ENCODE measurements at regions not wholly inside any gene's neighbourhood (a gene's known extent, or its start where the extent isn't known, plus 50 kb on each side); places are given as distances from the start of the nearest gene placed in this dataset.
"Not testable (repeated sequence)": the region's sequence is repeated elsewhere in the genome, so short reads cannot be mapped to it uniquely, and the experiment has no call there.

DNA sequence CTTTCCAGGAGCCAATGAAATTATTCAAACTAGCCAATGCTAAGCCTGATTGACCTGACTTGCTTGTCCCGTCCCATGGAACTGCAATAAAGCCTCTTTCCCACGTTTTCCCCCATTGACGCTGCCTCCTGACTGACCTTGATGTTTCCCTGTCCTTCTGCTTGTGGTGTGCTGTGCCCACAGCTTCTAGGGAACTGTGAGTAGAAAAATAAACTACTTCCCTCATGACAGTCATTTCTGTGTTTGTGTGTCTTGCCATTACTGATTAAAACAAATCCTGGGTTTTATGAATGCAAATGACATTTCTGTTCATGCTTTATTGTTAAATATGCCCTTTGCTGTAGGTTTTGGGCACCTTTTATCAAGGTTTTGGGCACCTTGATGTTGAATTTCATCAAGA lies 91.3 kb upstream of the ABI1 start:
- DNase-seq = no peak

DNA sequence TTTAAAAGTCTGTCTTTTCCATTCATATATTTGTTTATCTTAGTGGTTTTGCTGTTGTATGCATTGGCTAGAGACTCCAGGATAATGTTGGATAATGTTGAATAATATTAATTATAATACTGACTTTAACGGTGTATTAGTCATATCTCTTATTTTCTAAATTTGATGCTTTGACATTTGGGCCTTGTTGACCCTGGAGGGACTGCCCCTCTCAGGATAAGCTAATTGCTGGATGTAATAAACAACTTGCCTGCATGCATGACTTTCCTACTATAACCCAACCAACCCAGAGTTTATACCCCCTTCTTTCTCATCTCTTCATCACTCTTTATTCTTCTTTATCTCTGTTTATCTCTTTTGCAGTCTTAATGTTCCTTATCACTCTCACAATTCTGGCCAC lies 90.9 kb upstream of the ABI1 start:
- no peak for DNase-seq

DNA sequence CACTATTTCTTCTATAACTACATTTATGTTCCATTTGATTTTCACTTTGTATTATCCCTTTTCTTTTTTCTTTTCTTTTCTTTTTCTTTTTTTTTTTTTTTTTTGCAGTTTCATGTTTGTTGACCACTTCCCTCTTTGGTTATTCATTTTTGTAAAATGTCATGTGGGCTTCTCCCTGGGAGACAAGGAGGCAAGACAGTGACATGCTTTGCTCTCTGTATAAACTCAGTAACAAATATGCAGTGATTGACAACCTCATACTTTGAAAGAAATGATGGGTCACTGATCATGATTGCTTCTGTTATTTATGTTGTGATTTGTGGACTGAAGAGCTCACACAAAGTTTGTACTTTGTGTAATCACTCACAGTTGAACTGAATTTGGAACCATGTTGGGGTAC lies 90.2 kb upstream of the ABI1 start:
- DNase-seq = no peak

DNA sequence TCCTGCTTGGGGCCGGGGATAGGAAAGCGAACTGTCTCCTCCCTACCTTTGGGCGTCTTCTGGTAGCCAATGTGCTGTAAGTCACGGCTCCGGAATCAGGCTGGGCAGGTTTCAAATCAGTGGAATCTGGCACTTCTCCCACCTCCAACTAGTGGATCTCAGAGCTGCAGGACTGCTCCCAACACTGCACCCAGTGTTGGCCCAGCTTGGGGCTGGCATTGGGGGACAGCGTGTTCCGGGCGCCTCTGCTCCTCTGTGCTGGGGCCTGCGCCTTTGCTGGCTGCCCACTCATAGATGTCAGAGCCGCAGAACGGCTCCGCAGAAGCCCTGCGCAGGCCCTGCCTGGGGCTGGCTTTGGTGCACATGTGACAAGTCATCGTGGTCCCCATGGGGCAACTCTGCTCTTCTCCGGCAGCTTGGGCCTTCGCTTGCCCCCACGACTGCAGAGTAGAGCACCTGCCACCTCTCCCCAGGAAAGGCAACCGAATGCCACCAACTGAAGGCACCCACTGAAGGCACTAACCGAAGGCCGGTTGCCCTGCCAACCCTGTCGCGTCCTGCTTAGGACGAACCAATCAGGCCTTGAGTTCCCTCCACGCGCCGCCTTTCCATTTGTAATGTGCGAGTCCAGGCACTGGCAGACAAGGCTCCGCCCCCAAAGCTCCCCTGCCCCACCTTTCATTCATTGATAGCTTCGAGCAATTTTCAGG lies 85.5 kb upstream of the ABI1 start:
- peak; percentile 73 for DNase-seq

DNA sequence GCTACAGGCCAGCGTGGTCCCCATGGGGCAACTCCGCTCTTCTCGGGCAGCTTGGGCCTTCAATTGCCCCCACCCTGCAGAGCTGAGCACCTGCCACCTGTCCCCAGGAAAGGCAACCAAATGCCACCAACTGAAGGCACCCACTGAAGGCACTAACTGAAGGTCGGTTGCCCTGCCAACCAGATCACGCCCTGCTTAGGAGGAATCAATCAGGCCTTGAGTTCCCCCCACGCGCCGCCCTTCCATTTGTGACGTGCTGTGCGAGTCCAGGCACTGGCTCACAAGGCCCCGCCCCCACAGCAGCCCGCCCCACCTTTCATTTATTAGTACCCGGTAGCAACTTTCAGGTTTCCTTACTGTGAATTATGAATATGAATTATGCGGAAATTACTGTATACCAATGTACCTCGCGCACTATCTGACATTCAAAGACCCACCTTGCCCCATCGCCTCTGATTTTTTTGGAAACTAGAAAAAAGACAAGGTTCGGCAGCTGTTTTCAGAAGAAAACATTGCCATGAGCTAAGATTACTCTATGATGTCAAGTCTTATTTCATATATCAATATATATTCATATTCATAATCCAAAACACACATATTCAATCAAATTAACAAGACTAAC lies 83.6 kb upstream of the ABI1 start:
- DNase-seq = no peak

- no peak for DNase-seq
Observed at GRCh38 chr10:26939962-26940354, 79.2 kb upstream of the ABI1 start.

DNA sequence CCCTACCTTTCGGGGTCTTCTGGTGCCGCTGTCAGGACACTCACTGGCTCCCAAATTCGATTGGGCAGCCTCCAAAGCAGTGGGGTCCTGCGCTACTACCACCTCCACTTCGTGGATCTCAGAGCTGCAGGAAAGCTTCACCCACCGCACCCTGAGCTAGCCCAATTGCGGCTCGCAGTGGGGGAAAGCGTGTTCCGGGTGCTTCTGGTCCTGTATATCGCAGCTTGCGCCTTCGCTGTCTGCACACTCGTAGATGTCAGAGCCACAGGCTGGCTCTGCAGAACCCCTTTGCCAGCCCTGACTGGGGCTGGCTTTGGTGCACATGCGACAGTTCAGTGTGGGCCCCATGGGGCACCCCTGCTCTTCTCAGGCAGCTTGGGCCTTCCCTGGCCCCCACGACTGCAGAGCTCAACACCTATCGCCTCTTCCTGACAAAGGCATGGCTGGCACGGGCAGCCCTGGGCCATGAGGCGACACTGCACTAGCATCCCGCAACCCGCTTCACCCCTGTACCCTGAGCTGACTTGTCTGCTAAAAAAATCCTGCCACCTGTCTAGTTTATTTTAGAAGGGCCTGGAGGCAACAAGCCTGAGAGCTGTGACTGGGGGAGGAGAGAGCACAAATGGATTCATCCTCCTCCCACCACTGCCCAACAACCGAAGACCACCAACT lies 78.7 kb upstream of the ABI1 start:
- no peak for DNase-seq

DNA sequence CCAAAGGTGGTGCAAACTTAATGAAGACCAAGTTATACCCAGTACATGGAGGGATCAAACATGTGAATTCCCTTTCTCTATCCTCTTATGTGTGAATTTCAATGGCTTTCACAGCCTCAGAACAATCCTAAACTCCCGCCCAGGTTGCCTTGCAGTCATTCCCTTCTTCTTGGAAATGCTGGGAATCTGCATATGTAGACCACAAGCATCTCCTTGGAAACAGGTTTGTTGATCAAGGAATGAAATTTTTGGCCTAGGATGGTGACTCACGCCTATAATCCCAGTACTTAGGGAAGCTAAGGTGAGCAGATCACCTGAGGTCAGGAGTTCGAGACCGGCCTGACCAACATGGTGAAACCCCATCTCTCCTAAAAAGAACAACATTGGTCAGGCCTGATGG lies 77.8 kb upstream of the ABI1 start:
- no peak for DNase-seq

DNA sequence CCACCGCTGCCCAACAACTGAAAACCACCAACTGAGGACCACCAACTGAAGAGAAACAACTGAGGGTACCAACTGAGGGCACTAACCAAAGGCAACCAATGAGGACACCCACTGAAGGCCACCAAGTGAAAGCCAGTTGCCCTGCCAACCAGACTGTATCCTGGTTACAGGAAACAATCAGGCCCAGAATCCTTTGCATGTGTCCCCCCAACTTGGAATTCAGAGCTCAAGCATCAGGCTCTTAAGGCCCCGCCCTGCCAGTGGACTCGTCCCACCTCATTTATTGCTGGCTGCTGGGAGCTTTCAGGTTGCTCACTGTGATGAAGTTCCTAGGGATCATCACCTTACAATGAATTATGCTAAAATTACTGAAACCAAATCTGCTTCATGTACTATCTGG lies 76.6 kb upstream of the ABI1 start:
- DNase-seq = no peak

GRCh38 chr10:26934190-26934589 lies 73.4 kb upstream of the ABI1 start:
- not testable (repeated sequence) for DNase-seq

DNA sequence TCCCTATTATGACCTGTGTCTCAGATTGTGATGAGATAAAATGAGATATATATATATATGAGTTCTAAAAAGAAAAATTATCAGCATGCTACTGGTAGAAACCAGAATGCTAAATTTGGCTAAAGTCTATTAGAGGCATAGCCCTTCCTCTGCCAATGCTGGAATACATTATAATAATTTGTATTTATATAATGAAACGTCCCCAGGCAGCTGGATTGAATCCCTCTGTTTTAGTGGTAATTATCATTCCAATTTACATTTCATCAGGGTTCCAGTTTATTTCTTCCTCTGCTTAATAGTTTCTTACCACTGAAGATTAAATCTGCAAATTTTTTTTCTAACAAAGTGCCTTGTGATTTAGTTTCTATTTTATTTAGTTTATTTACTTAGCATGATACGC lies 71.8 kb upstream of the ABI1 start:
- no peak for DNase-seq

GRCh38 chr10:26931223-26931622 lies 70.5 kb upstream of the ABI1 start:
- peak; percentile 53 for DNase-seq

DNA sequence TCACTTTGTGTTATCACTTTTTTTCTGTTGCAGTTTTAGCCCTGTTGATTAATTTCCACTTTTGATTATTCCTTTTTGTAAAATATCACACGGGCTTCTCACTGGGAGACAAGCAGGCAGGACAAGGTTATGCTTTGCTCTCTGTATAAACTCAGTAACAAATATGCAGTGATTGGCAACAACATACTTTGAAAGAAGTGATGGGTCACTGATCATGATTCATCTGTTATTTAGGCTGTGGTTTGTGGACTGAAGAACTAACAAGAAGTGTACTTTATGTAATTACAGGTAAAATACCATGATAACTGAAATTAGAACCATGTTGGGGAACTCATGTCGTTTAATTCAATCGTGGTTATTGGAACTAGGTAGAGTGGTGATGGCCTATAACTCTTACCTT lies 62.1 kb upstream of the ABI1 start:
- DNase-seq = not testable (repeated sequence)

DNA sequence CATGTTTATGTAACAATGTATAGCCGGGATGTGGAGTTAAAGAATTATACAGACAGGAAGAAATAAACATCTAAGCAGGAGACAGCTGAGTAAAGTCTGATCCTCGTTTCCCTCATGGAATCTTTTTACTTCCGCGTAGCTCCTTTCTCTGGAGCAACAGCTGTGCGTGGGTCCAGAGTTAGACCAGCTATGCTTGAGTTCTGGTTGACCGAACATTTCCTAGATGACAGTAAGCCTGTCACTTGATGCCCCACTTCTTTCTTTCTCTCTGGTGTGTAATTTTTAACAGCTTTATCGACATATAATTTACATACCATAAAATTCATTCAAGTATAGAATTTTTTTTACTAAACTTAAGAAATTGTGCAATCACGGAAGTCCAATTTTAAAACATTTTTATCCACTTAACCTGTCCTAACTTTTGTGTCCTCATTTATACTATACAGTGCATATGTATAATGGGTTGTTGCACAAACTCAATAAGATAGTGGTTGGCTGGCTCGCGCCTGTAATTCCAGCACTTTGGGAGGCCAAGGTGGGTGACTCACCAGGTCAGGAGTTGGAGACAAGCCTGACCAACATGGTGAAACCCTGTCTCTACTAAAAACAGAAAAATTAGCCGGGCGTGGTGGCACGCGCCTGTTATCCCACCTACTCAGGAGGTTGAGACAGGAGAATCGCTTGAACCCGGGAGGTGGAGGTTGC lies 58.5 kb upstream of the ABI1 start:
- not testable (repeated sequence) for DNase-seq

GRCh38 chr10:26914898-26915297 lies 54.1 kb upstream of the ABI1 start:
- no peak for DNase-seq

- no peak for DNase-seq
Observed at GRCh38 chr10:26911811-26912461, 51.2 kb upstream of the ABI1 start.

All from NCI-H146 (cell line).